GM19239 (cell line): ENCODE measurements at regions not wholly inside any gene's neighbourhood (a gene's known extent, or its start where the extent isn't known, plus 50 kb on each side); places are given as distances from the start of the nearest gene placed in this dataset.
"Not testable (repeated sequence)": the region's sequence is repeated elsewhere in the genome, so short reads cannot be mapped to it uniquely, and the experiment has no call there.

Experiments
- DNase-seq: peaks from one replicate; pipeline ENCODE4 v3.0.0; 2011; ENCODE audit warnings: low spot score; ENCODE audit not compliant: insufficient read length
- FAIRE-seq: peaks from 2 replicates; lab custom pipeline; 2011; peaks lifted over from hg19 to GRCh38; lab: Jason Lieb, UNC

DNA sequence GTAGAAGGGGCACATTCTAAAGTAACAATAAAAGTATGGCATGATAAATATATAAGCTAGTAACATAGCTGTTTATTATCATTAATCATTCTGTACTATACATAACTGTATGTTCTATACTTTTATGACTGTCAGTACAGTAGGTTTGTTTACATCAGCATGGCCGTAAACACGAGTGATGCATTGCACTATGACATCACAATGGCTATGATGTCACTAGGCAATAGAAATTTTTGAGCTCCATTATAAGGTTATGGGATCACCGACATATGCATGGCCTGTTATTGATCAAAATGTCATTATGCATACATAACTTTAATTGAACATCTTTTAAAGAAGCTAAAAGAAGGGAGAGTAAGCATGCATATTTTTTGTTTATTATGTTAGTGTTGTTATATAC lies 200.1 kb upstream of the SHH start:
- DNase-seq = no peak
- no peak for FAIRE-seq

DNA sequence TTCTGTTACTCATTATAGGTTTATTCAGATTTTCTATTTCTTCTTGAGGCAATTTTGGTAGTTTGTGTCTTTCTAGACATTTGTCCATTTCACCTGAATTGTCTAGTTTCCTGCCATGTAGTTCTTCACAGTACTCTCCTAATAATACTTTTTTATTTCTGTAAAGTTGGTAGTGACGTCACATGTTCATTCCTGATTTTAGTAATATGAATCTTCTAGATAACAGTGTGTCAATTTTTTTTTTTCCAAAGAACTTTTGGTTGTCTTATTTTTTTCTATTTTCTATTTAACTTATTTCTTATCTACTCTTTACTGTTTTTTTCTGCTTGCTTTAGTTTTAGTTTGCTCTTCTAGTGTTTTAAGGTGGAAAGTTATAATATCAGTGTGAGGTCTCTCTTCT lies 197.3 kb upstream of the SHH start:
- DNase-seq (no peak), FAIRE-seq (no peak)

DNA sequence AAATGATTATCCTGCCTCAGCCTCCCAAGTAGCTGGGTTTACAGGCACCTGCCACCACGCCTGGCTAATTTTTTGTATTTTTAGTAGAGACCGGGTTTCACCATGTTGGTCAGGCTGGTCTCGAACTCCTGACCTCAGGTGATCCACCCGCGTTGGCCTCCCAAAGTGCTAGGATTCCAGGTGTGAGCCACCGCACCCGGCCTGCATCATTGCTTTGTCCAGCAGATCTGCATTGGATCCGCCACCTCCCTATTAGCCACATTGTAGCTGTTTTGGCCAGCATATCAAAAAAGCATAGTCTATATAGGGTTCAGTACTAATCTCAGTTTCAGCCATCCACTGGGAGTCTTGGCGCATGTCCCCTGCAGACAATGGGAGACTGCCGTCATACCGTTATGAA lies 194.6 kb upstream of the SHH start:
- not testable (repeated sequence) for DNase-seq, FAIRE-seq

DNA sequence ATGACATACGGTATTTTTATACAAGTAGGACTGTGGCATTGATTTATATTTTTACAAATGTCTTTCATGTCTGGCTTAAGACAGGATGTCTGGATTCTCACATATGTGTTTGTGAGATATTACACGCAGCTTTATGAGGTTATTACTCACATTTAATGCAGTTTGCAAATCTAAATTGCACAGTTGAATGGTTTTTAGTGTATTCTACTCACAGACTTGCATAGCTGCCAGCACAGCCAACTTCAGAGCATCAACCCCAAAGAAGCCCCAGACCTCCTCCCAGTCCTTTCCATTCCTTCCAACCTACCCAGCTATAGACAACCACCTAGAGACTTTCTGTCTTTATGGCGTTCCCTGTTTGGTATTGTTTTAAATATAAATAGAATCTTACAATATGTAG lies 193.8 kb upstream of the SHH start:
- DNase-seq (no peak), FAIRE-seq (no peak)

DNA sequence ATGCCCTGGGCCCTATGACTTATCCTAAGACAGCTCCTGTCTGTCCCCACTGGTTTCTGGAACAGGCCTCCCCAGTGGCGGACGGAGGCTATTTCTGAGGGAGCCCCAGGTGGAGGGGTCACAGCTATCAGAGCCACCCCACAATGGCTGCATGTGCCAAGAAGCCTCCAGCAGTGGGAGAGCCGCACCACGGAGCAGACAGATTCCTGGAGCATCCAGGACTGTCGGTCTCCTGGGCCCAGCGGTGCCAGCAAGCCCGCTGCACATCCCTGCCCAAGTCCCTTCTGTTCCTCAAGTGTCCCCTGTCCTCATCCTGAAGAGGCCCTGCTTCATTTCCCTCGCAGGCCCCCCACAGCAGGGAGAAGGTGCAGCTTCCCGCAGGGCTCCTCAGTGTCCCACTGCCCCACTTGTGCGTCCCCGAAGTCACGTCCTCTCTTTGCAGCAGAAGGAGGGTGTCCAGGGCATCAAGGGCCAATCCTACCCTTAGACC lies 193.0 kb upstream of the SHH start:
- DNase-seq (no peak), FAIRE-seq (no peak)

DNA sequence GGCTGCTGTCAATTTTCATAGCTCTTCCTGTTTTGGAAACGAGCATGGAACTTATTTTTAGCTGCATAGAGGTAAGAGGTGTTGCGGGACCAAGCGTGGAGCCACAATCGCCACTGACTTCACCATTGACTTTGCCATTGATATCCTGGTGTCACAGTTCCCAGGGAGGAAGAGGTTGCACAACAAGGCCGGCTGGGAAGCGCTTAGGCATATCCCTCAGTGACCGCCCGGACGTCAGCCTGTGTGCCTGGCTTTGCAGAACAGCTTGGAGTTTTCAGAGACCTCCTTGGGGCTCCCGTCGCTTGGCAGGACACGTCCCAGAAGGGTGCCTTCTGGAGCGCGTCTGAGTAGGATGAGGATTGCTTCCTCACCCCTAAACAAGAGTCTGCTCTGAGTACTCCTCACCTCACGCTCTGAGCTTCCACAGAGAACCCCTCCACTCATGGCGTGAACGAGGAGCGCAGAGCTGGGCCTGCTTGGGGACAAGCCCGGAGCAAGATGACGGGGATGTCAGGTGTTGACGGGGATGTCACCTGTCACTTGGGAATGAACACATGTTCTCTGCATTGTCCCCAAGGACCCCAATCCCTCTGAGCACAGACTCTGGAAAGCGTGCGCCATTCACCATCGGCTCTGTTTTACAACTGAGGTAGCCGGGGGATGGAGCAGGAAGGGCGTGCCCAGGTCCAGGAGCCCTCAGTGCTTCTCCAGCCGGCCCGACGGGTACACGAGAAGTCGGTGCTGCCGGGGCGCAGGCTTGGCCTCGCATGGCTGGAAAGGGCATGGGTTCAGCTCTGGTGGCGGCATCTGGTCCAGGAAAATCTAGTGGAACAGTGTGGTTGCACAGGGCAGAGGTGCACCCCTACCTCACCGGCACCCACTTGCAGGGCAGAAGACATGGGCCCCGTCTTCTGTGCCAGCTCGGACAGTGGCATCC lies 192.3 kb upstream of the SHH start:
- DNase-seq (no peak), FAIRE-seq (no peak)

DNA sequence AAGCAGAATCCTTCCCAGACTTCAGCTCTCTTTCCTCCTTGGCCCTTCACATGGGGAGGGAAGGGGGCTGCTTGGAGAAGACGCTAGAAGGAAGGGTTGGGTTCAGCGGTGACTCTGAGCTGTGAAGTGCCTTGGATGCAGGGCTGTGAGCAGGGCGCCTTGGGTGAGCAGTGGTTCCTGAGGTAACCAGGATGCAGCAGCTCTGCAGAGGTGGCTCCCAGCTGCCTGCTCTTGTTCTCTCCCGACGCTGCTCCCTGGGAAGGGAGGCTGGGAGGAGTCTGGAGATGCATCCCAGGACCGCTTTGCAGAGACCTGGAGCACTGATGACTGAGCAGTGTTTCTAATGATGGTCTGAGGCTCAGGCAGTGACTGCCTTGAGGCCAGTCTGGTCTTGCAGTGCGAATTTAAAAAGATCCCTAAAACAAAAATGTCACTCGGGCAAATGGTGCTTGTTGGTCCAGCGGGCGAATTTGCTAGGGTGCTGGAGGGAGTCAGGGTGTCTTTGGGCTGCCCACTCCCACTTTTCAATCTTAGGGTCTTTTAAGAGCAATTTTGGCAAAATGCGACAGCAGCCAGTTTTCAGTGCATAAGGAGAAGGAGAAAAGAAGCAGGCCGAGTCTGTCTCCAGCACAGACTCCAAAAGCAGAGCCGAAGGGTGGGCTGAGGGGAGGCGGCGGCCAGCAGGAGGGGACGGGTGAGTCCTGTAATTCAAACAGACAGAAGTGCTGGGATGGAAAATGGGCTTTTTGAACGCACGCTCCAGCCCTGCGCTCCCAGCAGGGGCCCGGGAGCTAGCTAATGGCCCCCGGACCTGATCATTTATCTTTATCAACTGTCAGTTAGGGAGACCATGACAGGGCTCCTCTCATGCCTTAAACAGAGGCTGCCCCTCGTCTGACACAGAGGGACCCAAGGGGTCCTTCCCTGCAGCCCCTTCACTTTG lies 191.2 kb upstream of the SHH start:
- FAIRE-seq (no peak), DNase-seq (no peak)

DNA sequence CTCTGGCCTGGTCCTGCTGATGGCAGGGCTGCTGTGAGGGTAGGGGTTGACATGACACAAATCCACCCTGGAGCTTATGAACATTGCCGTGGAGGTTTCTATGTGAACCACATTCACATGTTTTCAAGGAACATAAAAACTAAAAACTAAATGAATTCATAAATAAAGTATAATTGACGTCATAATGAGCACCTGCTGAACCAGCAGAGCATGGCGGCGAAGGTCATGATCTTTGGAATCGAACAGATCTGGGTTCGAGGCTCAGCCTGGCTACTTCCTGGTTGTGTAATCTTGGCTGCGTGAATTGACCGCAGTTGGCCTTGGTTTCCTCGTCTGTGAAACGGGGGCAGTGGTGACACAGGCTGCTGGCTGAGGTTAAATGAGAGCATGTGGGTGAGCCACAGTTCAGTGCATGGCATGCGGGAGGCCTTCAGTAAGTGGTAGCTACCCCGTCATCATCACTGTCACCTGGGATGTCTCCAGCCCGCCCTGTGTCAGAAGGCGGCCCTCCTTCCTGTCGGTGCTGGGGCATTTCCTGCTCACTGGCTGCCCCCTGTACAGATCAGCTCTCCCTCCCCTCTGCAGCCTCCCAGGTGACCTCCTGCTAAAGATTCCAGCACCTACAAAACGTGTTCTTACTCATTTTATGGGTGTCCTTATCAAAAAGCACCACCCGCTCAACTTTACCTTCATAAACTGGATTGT lies 190.3 kb upstream of the SHH start:
- FAIRE-seq (no peak), DNase-seq (no peak)

DNA sequence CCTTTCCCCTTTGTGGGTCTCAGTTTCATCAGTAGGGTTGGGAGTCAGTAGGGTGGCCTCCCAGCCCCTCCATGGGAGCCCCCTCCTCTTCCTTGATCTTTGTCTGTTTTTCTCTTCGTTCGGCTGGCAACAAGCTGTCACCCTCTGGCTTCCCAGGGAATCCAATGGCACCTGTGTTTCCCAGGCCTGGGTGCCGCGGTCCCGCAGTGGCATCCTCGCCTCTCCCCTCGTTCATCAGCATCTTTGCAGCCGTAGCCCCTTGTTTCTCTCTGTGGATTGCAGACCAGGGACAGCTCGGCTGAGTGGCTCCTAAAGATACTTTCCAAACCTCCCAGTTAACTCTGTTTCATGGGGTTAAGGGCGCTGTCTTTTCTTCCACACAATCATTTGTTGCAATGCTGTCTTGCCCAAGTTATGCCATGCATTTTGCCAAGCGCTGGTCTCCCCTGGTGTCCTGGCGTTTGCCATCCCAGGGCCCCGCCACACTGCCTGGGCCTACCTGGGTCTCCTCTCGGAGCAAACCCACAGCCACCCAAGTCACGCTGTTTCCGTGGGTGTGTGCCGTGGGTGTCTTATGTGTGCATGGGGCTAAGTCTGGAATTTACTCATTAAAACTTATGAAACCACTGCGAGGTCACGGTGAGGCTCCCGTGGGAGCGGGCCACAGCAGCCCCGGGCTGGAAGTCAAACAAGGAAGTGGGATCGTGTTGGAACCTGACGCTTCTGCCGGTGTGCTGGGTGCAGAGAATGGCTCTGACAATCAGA lies 189.4 kb upstream of the SHH start:
- FAIRE-seq = no peak
- DNase-seq = no peak

DNA sequence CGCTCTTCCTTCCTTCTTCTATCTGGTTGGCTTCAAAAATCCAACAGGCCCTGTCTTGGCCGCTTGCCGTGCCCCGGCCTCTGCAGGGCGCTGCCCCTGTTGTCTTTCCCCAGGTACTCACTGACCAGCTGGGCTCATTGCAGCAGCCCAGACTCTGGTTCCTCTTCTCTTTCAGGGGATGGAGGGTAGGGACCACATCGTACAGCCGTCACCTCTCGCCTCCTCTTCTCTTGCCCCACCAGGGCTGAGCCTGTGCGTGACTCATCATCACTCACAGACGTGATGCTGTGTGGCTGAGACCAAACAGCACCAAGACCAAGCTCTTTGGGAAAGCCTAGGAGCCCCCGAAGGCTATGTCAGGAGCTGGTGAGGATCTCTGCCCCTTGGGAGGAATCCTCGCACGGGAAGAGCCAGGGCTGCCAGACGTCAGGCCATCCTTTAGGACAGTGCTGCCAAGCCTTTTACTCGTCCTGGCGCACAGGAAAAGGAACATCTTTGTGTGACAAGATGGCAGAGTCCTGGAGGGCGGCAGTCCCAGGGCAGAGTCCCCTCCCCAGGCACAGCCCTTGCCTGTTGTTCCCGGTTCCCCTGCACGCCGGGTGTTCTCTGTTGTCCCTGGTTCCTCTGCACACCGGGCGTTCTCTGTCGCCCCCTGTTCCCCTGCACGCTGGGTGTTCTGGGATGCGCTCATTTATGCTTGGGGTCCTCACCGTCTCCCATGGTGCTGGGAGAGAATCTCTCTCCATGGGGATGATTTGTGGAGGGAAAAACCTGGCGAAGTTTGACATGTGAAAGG lies 188.5 kb upstream of the SHH start:
- no peak for DNase-seq

DNA sequence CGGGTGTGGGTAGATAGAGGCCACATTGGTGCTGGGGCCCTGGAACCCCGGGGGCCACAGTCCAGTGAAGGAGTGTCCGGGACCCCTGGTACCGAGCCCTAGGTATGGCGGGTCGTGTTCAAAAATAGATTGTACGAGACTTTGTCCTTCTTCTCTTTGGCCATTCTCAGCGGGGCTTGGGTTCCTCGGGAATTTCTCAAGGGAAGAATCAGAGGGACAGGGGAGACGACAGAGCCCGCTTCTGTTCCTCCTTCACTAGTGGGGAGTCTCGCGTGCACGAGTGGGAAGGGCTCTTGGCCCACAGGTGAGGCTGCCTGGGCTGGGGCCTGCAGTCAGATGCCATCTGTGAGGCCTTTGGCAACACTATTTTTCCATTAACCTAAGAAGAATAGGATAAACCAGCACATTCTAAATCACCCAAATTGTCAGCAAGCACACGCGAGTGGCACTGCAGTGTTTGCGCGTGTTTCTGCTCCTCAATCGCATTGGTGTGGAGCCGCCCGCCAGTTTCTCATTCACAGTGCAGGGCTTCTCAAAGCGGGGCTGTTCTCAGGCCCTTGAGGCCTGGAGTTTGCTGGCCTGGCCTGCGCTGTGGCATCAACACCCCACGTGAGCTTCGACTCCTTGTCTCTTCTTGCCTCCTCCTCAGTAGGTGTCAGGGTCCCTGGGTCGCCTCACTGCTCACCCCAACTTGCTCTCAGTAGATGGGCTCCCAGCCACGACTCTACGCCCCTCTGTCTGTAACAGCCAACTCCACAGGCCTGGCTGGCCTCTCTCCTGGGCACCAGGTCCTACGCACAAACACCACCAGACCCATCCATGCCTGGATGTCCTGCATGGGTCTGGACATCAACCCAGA lies 187.6 kb upstream of the SHH start:
- no peak for DNase-seq
- FAIRE-seq = no peak

More for the DNA sequence above, 188.5 kb upstream of the SHH start:
- FAIRE-seq = no peak

DNA sequence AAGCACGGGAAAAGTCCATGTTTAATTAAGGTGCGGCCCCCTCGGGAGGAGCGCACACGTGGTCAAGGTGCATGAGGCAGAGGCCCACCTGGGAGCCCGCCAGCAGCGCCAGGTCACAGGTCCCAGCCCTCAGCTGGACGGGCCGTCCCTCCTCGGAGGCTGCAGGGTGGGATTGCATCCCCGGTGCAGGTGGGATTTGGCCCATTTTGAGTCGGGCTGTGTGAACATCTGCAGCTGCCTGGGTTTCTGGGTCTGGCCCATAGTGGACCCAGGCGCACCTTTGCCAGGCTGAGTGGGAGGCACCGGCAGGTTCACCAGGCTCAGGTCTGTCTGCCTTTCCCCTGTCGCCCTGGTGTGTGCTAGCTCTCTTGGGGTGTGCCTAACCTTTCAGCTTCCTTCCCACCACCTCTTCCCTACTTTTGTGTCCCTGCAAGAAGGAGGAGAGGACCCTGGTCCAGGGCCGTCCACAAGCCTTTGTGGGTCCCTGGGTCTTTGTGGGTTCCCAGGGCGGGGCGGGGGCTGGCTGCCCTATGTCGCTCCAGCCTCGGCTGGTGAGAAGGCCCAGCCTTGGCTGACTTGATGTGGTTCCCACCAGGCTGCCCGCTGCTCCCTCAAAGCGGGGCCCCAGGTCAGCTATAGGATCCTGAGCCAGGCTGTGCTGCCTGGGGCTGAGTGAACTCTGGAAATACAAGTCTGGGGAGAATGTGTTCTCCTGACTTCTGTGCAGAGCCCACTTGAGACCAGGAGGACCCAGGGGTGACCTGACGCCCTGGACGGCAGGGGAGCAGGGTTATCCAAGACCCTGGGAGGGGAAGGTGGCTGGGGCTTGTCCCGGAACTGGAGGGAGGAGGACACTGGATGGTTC lies 186.7 kb upstream of the SHH start:
- DNase-seq (no peak), FAIRE-seq (no peak)

DNA sequence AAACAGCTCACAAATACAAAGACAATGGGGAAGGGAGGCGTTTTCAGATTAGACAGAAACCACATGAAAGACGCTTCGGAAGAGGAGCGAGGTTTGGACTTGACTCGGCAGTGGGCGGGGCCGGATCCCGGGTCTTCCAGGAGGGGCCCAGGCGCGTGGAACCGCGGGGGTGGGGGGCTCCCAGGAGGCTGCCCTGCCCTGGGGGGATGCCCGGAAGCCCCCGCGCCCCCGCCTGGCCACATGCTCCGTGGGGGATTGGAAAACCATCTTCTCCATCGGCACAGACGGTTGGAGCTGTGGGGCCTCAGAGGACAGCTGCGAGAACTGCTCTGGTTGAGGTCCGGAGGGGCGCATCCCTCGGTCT lies 186.0 kb upstream of the SHH start:
- FAIRE-seq (no peak), DNase-seq (no peak)

DNA sequence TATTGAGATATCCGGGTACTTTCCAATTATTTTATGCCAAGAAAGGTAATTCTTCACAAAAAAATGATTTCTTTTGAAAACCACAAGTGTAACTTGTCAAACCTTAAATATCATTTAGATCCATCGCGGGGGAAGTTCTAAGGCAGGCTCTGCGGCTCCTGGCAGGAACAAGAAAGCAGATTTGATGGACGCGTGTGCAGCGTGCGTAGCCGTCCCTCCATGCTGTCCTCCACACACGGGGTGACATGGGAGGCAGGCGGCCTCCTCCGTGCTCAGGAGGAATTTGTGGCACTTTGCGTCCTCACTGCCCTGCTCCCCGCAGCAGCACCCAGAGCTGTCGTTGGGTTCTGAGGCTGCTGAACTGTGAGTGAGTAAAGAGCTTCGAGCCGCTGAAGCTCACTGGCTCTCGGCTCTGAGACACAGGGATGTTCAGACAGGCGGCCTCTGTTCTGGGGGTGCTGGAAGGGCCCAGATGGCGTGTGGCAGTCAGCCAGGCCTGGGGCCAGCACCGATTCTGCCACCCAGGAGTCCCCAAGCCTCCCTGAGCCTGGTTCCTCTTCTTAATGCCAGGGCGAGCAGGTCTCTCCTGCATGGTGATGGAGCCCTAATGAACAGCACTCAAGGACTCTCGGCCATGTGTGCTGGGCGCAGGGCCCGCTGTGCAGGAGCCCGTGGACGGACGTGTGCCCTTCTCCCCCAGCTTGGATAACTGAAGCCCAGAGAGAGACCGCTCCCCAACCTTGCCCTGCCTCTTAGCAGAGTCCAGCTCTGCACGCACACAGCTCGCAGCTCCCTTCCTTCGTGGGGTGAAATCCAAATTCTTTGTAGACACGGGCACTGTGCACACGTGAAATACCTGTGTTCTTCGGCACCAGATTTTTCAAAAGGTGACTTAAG lies 185.4 kb upstream of the SHH start:
- FAIRE-seq = no peak

DNA sequence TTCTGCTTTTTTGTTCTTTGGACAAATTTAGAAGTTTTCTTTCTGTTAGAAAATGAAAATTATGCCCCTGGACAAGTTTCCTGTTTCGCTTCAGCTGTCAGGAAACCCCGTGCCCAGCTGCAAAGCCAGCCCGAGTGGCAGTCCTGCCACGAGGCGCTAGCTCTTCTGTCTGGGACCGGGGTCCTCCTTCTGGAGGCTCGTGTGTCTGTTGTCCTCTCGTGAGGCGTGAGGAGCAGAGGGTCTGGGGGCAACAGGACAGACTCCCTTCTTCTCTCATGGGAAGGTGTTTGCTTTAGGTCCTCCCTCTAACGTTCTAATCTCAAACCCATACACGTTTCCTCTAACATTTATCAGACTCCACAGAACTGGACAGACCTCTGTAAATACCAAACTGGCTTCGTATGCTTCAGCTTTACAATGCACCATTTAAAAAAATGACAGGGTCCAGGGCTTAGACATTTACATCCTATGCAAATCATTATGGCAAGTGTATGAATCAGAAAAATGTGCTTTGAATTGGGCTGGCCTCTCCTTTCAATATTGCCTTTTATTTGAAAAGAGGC lies 184.5 kb upstream of the SHH start:
- no peak for DNase-seq

More for the DNA sequence above, 185.4 kb upstream of the SHH start:
- DNase-seq = no peak

DNA sequence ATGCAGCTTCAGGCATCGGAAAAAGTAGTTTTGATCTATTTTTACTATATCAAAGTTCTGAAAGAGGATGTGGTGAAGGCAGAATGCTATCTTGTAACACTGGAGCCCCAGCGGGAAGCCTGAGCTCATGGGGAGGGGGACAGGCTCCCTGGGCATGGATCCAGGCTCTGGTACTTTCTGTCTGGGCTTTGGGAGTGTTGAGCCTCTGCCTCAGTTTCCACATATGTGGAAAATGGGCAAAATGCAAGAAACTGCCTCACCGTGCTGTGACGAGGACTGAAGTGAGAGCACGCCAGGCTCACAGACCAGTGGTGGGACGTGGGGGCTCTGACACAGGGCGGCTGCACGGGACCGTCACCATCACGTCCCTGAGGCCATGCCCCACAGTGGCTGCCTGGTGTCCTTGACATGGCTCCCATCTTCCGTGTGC lies 182.9 kb upstream of the SHH start:
- FAIRE-seq (no peak), DNase-seq (no peak)

More for the DNA sequence above, 184.5 kb upstream of the SHH start:
- FAIRE-seq = no peak
